K562 (cell line): ENCODE measurements at regions not wholly inside any gene's neighbourhood (a gene's known extent, or its start where the extent isn't known, plus 50 kb on each side); places are given as distances from the start of the nearest gene placed in this dataset.

Experiments used
- ATAC-seq: fragments of 200-7000 bp; cut with Tn5 transposase; 3 replicates; pipeline ENCODE4 v1.9.1; 2020; ENCODE audit warnings: moderate library complexity
- BruUV-seq: library from RNA; stranded (reverse); fragments of 400-500 nt; replicated peaks from 2 replicates; lab custom pipeline; 2021; lab: Mats Ljungman, UMichigan
- CTCF ChIA-PET: fragments of 300-600 bp; formaldehyde crosslinking; extraction: SDS; loops from one replicate; lab custom pipeline; 2021; ENCODE audit warnings: low intra/inter-chr PET ratio; lab: Yijun Ruan, JAX
- POLR2A ChIA-PET: fragments of 300-600, 350-650 bp; sonication (Branson Sonifier 250); formaldehyde crosslinking; extraction: SDS; loops from one replicate; lab custom pipeline; 2021; ENCODE audit warnings: antibody characterized with exemption, inconsistent platforms; lab: Yijun Ruan, JAX
- DNase-seq, 4 experiments: peaks; one replicate each; pipeline versions ENCODE4 v3.0.0 to v3.0.0-alpha.2; 2011 to 2018; ENCODE audit warnings: low spot score in 3 of 4, mixed read lengths in 3 of 4; ENCODE audit errors: extremely low read depth in 1 of 4
- FAIRE-seq: peaks from 2 replicates; lab custom pipeline; 2011; peaks lifted over from hg19 to GRCh38; lab: Jason Lieb, UNC
- H2AFZ ChIP-seq: 2 replicates; pipeline ENCODE4 v1.6.0; 2011; ENCODE audit warnings: low read depth, low read length, control low read depth, inconsistent platforms
- H3K27ac ChIP-seq: fragments of 200-600 bp; 3 replicates; pipeline ENCODE4 v1.8.0; 2011; ENCODE audit warnings: low read depth, mild to moderate bottlenecking, control low read depth, inconsistent platforms, low read length, moderate library complexity, mixed read lengths; ENCODE audit errors: extremely low read depth
- H3K27me3 ChIP-seq, 2 experiments: fragments of 300-600 bp in 1 of 2; 2 replicates in 1 of 2; 3 replicates in 1 of 2; pipeline versions ENCODE4 v1.6.0 to v1.8.0; 2011; ENCODE audit warnings: inconsistent platforms in 2 of 2, low read length in 2 of 2, mild to moderate bottlenecking in 1 of 2, mixed read lengths in 1 of 2, moderate library complexity in 1 of 2; ENCODE audit not compliant: control insufficient read depth in 2 of 2, insufficient read depth in 2 of 2
- H3K36me3 ChIP-seq: fragments of 300-600 bp; 3 replicates; pipeline ENCODE4 v1.8.0; 2011; ENCODE audit warnings: mild to moderate bottlenecking, low read length, inconsistent platforms; ENCODE audit not compliant: control insufficient read depth, insufficient read depth
- H3K4me1 ChIP-seq, 2 experiments: fragments of 200-600 bp in 1 of 2; replicated peaks in 1 of 2; 2 replicates in 1 of 2; 3 replicates in 1 of 2; pipeline versions ENCODE4 v1.5.1 to v1.8.0; 2011; ENCODE audit warnings: inconsistent platforms in 2 of 2, low read length in 2 of 2, mild to moderate bottlenecking in 1 of 2, mixed read lengths in 1 of 2, moderate library complexity in 1 of 2; ENCODE audit not compliant: control insufficient read depth in 2 of 2, insufficient read depth in 2 of 2
- H3K4me2 ChIP-seq: 2 replicates; pipeline ENCODE4 v1.6.1; 2011; ENCODE audit warnings: low read length, control low read depth, inconsistent platforms, mixed read lengths; ENCODE audit not compliant: insufficient read depth
- H3K4me3 ChIP-seq: fragments of 200-600 bp; sonication (generic), shearing (Covaris generic); 2 replicates; pipeline ENCODE4 v1.5.1; 2016; ENCODE audit warnings: control low read depth, inconsistent platforms
- H3K79me2 ChIP-seq: fragments of 200-600 bp; 3 replicates; pipeline ENCODE4 v1.8.0; 2011; ENCODE audit warnings: low read length, inconsistent platforms; ENCODE audit not compliant: control insufficient read depth, insufficient read depth
- H3K9ac ChIP-seq, 2 experiments: 2 replicates each; pipeline versions ENCODE4 v1.6.0 to v1.6.1; 2011; ENCODE audit warnings: low read depth in 2 of 2, low read length in 2 of 2, control low read depth in 1 of 2, inconsistent platforms in 1 of 2, mild to moderate bottlenecking in 1 of 2, mixed read lengths in 1 of 2; ENCODE audit not compliant: insufficient read depth in 1 of 2
- H3K9me1 ChIP-seq: one replicate; pipeline ENCODE4 v1.6.0; 2011; ENCODE audit warnings: inconsistent platforms, mild to moderate bottlenecking, low read length, moderate library complexity; ENCODE audit not compliant: control insufficient read depth, insufficient read depth
- H3K9me3 ChIP-seq: replicated peaks from 2 replicates; pipeline ENCODE4 v1.5.1; 2011; ENCODE audit warnings: low read depth, low read length, inconsistent platforms; ENCODE audit not compliant: control insufficient read depth, insufficient read depth
- H4K20me1 ChIP-seq: replicated peaks from 2 replicates; pipeline ENCODE4 v1.6.1; 2011; ENCODE audit warnings: low read length, inconsistent platforms, mixed read lengths; ENCODE audit not compliant: control insufficient read depth, insufficient read depth
- E2F4 ChIP-seq: sonication (generic); formaldehyde crosslinking; IDR thresholded peaks from 2 replicates; pipeline ENCODE4 v1.8.0; 2022; ENCODE audit warnings: mild to moderate bottlenecking, low read depth, missing genetic modification reagents
- ELF2 ChIP-seq: fragments of 250-450 bp; sonication (Bioruptor Pico); IDR thresholded peaks from 2 replicates; pipeline ENCODE4 v1.5.0; 2021; ENCODE audit warnings: mild to moderate bottlenecking
- FIP1L1 ChIP-seq: fragments of 200-400 bp; formaldehyde crosslinking; IDR thresholded peaks from 2 replicates; pipeline ENCODE4 v1.6.1; 2018; ENCODE audit warnings: mild to moderate bottlenecking, low read depth, low read length; ENCODE audit not compliant: poor library complexity, severe bottlenecking
- MCM5 ChIP-seq: fragments of 450-650 bp; IDR thresholded peaks from 2 replicates; pipeline ENCODE4 v1.6.1; 2016; ENCODE audit warnings: low read depth
- NBN ChIP-seq: fragments of 450-650 bp; IDR thresholded peaks from 2 replicates; pipeline ENCODE4 v1.6.1; 2016; ENCODE audit warnings: low read depth, mild to moderate bottlenecking
- NKRF ChIP-seq: fragments of 450-650 bp; IDR thresholded peaks from 2 replicates; pipeline ENCODE4 v1.6.1; 2016; ENCODE audit warnings: borderline replicate concordance
- TAF9B ChIP-seq: fragments of 450-650 bp; IDR thresholded peaks from 2 replicates; pipeline ENCODE4 v1.6.1; 2018; ENCODE audit warnings: mild to moderate bottlenecking; ENCODE audit not compliant: partially characterized antibody
- TRIM24 ChIP-seq, 2 experiments: fragments of 450-650 bp; IDR thresholded peaks; 2 replicates each; pipeline ENCODE4 v1.6.1; 2016
- XRCC5 ChIP-seq: fragments of 200-400 bp; formaldehyde crosslinking; IDR thresholded peaks from 2 replicates; pipeline ENCODE4 v1.6.1; 2017; ENCODE audit warnings: low read depth, mild to moderate bottlenecking, low read length
- ZNF121 ChIP-seq: sonication (generic); formaldehyde crosslinking; conservative IDR thresholded peaks from 2 replicates; pipeline ENCODE4 v1.8.0; 2022; ENCODE audit warnings: missing genetic modification reagents
- WGBS: fragments of 100-300 bp; shearing (Covaris generic); methylation state at CpG from one replicate; pipeline ENCODE4 v1.1.6; 2016; ENCODE audit warnings: low coverage, mixed read lengths; ENCODE audit not compliant: insufficient coverage; ENCODE audit errors: missing lambda C conversion rate; 5-methylcytosine and 5-hydroxymethylcytosine counted together
- in situ Hi-C: fragments of 300-500 bp; cut with MboI; formaldehyde crosslinking; loops from 4 replicates; pipeline ENCODE4 v1.15.0; 2018; ENCODE audit warnings: inconsistent platforms, mixed read lengths
- intact Hi-C: fragments of 100-400 bp; cut with micrococcal nuclease; formaldehyde crosslinking; loops from 2 replicates; pipeline ENCODE4 v1.14.2; 2022

DNA sequence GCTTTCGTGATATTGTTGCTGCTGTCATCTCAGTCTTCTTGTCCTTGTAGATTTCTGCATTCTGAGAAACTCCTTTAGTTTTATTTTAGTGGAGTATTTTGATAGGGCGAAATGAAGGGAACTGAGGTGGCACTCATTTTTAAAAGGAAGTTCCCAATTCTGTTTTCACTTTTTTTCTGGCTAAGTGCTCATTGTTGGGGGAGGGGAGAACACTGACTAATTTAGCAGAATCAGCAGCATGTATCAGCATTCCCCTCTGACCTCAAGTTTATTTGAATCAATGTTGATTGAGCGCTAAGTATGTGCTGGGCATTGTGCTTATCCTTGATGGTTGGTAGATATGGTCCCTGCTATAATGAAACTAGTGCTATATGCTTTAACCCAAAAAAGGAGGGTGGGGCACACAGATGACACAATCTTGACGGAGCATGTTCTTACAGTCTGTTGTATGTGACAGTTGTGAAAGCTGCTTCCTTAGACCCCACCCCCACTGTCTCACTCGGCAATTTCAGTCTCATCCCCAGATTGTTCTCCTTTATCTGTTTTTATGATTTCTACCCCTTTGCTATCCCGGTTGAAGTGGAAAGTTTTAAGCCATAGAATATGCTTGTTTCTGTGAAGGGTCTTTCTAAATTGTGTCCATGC is 262.4 kb downstream of the SOX4 start:
- DNase-seq (no peak), FAIRE-seq (no peak), ATAC-seq (no peak)
- Histone ChIP-seq H3K9ac (no peak overlapping the region), H3K27me3 (peaks cover 12 to 15% of the 10 kb centered on the region in 2 experiments; a peak in 4 of 5 replicates), H4K20me1 (no peaks in the 10 kb centered on the region), H3K36me3 (no peaks in the 10 kb centered on the region), H3K4me1 (no peaks in the 10 kb centered on the region), H3K79me2 (no peaks in the 10 kb centered on the region), H2AFZ (no peak overlapping the region), H3K4me3 (no peak overlapping the region), H3K9me1 (no peaks in the 10 kb centered on the region), H3K4me2 (no peak overlapping the region), H3K9me3 (no peaks in the 10 kb centered on the region), H3K27ac (no peak overlapping the region)
- TF ChIP-seq E2F4 (CRISPR knock-in tag) (no peak), ELF2 (CRISPR knock-in tag) (no peak), FIP1L1 (no peak), TRIM24 (IDR thresholded peaks at IDR 0.05) (no peak), XRCC5 (no peak), MCM5 (no peak), NBN (no peak), NKRF (no peak), ZNF121 (CRISPR knock-in tag) (no peak), TAF9B (no peak)
- POLR2A ChIA-PET: no interaction called here
- CTCF ChIA-PET: no interaction called here
- under 1% methylated on average over 6 of the region's 6 CpGs for WGBS
- intact Hi-C loops (no loop called here), in situ Hi-C loops (no loop called here)
- no TSS peak for BruUV-seq
